ENCODE measurements at regions not wholly inside any gene's neighbourhood (a gene's known extent, or its start where the extent isn't known, plus 50 kb on each side); places are given as distances from the start of the nearest gene placed in this dataset.

- H3K27me3 ChIP-seq (ENCODE audit: control insufficient read depth, insufficient read depth, low read length): no peaks in the 10 kb centered on the region
- DNase-seq (ENCODE audit: low read depth in 4 of 6, low spot score in 6 of 6): no peak
- peaks cover 23% of the 10 kb centered on the region for H3K36me3 ChIP-seq (ENCODE audit: control insufficient read depth, insufficient read depth, low read length)
- H3K4me1 ChIP-seq (ENCODE audit: control insufficient read depth, insufficient read depth, low read length): peaks cover 39% of the 10 kb centered on the region
- H3K4me3 ChIP-seq (ENCODE audit: low read depth, low read length): no peak overlapping the region
- H3K9me3 ChIP-seq (ENCODE audit: control insufficient read depth, insufficient read depth, low read length): no peaks in the 10 kb centered on the region
- WGBS (ENCODE audit: insufficient coverage): 68% methylated on average over 4 of the region's 5 CpGs
- H3K27ac ChIP-seq (ENCODE audit: low read depth, low read length): peak overlapping the region; percentile 3
Measured at GRCh38 chr16:27703545-27703944, 153.6 kb downstream of the KATNIP start.

DNA sequence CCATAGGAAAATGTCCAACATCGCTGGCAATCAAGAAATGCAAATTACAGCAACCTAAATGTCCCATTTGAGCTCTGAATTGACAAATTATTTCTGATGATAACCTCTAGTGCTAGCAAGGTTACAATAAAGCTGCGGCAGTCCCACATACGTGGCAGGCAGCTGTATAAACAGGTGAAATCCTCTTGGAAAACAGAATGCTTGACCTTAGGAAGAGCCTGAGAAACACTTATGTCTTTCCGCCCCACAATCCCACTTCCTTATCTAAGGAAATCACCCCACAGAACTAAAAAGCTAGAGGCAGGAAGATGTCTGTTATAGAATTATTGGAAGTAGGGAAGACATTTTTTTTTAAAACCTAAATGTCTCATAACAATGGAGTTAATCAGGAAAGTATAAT lies 154.3 kb downstream of the KATNIP start:
- H3K4me1 ChIP-seq (ENCODE audit: control insufficient read depth, insufficient read depth, low read length): peaks cover 39% of the 10 kb centered on the region
- no peaks in the 10 kb centered on the region for H3K9me3 ChIP-seq (ENCODE audit: control insufficient read depth, insufficient read depth, low read length)
- WGBS (ENCODE audit: insufficient coverage): 61% methylated on average over 3 of the region's 4 CpGs
- no peaks in the 10 kb centered on the region for H3K27me3 ChIP-seq (ENCODE audit: control insufficient read depth, insufficient read depth, low read length)
- no peak overlapping the region for H3K4me3 ChIP-seq (ENCODE audit: low read depth, low read length)
- DNase-seq (ENCODE audit: low read depth in 4 of 6, low spot score in 6 of 6): peak in 1 of 6 donors; percentile 18
- H3K27ac ChIP-seq (ENCODE audit: low read depth, low read length): peak overlapping the region; percentile 3
- H3K36me3 ChIP-seq (ENCODE audit: control insufficient read depth, insufficient read depth, low read length): peaks cover 20% of the 10 kb centered on the region

DNA sequence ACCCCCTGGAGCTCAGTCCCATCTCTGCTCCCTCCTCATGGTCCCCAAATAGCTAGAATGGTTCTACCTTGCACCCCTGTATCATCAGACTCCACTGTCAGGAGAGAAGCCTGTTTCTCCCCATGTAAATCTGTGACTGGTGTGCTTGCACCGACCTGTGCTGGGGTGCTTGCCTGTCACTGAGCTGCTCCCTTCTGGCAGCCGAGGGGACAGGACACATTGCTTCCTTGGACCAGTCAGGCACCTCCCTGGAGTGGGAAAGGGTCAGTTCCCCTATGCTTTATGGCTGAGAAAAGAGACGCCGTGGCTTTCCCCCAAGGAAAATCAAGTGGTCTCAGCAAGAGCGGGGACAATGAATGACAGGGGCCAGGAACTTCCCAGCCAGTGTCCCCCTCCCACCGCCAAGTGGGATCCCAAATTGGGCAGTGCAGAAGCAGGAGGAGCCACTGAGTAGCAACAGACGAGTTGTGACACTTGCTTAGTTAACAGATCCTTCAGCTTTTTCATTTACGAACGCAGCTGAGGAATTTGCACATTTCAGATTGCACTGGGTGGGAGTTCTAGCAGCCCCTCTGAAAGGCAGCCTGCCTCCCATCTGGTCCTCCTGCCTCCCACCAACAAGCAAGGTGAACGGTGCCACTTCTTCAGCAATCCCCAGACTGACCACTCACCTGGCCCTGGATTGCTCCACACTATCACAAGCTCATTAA lies 156.4 kb downstream of the KATNIP start:
- 60% methylated on average over 9 of the region's 10 CpGs for WGBS (ENCODE audit: insufficient coverage)
- Histone ChIP-seq H3K4me3 (ENCODE audit: low read depth, low read length) (no peak overlapping the region), H3K27me3 (ENCODE audit: control insufficient read depth, insufficient read depth, low read length) (no peaks in the 10 kb centered on the region), H3K27ac (ENCODE audit: low read depth, low read length) (no peak overlapping the region), H3K36me3 (ENCODE audit: control insufficient read depth, insufficient read depth, low read length) (peaks cover 22% of the 10 kb centered on the region), H3K9me3 (ENCODE audit: control insufficient read depth, insufficient read depth, low read length) (no peaks in the 10 kb centered on the region), H3K4me1 (ENCODE audit: control insufficient read depth, insufficient read depth, low read length) (peaks cover 34% of the 10 kb centered on the region)
- peak in 2 of 6 donors; percentile 41 to 51 for DNase-seq (ENCODE audit: low read depth in 4 of 6, low spot score in 6 of 6)

- whole genome bisulfite sequencing (ENCODE audit: insufficient coverage): 52% methylated on average over 10 of the region's 16 CpGs
- H3K9me3 ChIP-seq (ENCODE audit: control insufficient read depth, insufficient read depth, low read length): no peaks in the 10 kb centered on the region
- DNase-seq (ENCODE audit: low read depth in 4 of 6, low spot score in 6 of 6): peak in 2 of 6 donors; percentile 48 to 91
- peaks cover 39% of the 10 kb centered on the region for H3K4me1 ChIP-seq (ENCODE audit: control insufficient read depth, insufficient read depth, low read length)
- H3K27ac ChIP-seq (ENCODE audit: low read depth, low read length): no peak overlapping the region
- no peak overlapping the region for H3K4me3 ChIP-seq (ENCODE audit: low read depth, low read length)
- H3K27me3 ChIP-seq (ENCODE audit: control insufficient read depth, insufficient read depth, low read length): no peaks in the 10 kb centered on the region
- peaks cover 20% of the 10 kb centered on the region for H3K36me3 ChIP-seq (ENCODE audit: control insufficient read depth, insufficient read depth, low read length)
Measured at GRCh38 chr16:27706866-27707685, 157.1 kb downstream of the KATNIP start.

DNA sequence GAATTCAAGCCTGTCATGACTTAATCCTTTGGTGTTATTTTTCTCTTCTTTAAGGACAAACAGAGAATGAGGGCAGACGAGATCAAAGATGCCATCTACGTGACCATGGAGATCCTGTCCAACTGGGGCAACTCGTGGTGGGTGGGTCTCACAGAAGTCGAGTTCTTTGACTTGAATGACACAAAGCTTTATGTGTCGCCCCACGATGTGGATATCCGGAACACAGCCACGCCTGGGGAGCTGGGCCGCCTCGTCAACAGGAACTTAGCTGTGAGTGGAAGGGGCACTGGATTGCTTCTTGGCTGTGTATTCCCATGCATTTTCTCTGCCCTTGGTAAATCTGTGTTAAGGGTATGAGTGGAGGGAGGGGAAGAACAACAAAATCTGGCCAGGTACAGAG lies 158.7 kb downstream of the KATNIP start:
- H3K4me1 ChIP-seq (ENCODE audit: control insufficient read depth, insufficient read depth, low read length): peaks cover 32% of the 10 kb centered on the region
- no peak overlapping the region for H3K4me3 ChIP-seq (ENCODE audit: low read depth, low read length)
- no peaks in the 10 kb centered on the region for H3K27me3 ChIP-seq (ENCODE audit: control insufficient read depth, insufficient read depth, low read length)
- WGBS (ENCODE audit: insufficient coverage): 63% methylated on average over 10 of the region's 10 CpGs
- no peak for DNase-seq (ENCODE audit: low read depth in 4 of 6, low spot score in 6 of 6)
- no peaks in the 10 kb centered on the region for H3K9me3 ChIP-seq (ENCODE audit: control insufficient read depth, insufficient read depth, low read length)
- H3K27ac ChIP-seq (ENCODE audit: low read depth, low read length): no peak overlapping the region
- peaks cover 22% of the 10 kb centered on the region for H3K36me3 ChIP-seq (ENCODE audit: control insufficient read depth, insufficient read depth, low read length)

- H3K27ac ChIP-seq (ENCODE audit: low read depth, low read length): peak overlapping the region; percentile 19
- peak in 1 of 6 donors; percentile 56 for DNase-seq (ENCODE audit: low read depth in 4 of 6, low spot score in 6 of 6)
- WGBS (ENCODE audit: insufficient coverage): 55% methylated on average over 6 of the region's 10 CpGs
- peaks cover 18% of the 10 kb centered on the region for H3K36me3 ChIP-seq (ENCODE audit: control insufficient read depth, insufficient read depth, low read length)
- no peaks in the 10 kb centered on the region for H3K27me3 ChIP-seq (ENCODE audit: control insufficient read depth, insufficient read depth, low read length)
- no peak overlapping the region for H3K4me3 ChIP-seq (ENCODE audit: low read depth, low read length)
- H3K4me1 ChIP-seq (ENCODE audit: control insufficient read depth, insufficient read depth, low read length): peaks cover 15% of the 10 kb centered on the region
- no peaks in the 10 kb centered on the region for H3K9me3 ChIP-seq (ENCODE audit: control insufficient read depth, insufficient read depth, low read length)
Measured at GRCh38 chr16:27712251-27712711, 162.3 kb downstream of the KATNIP start.

- H3K4me3 ChIP-seq (ENCODE audit: low read depth, low read length): no peak overlapping the region
- H3K9me3 ChIP-seq (ENCODE audit: control insufficient read depth, insufficient read depth, low read length): no peaks in the 10 kb centered on the region
- WGBS (ENCODE audit: insufficient coverage): 20% methylated on average over 1 of the region's 2 CpGs
- H3K4me1 ChIP-seq (ENCODE audit: control insufficient read depth, insufficient read depth, low read length): peaks cover 52% of the 10 kb centered on the region
- peaks cover under 1% of the 10 kb centered on the region for H3K36me3 ChIP-seq (ENCODE audit: control insufficient read depth, insufficient read depth, low read length)
- DNase-seq (ENCODE audit: low read depth in 4 of 6, low spot score in 6 of 6): no peak
- H3K27ac ChIP-seq (ENCODE audit: low read depth, low read length): peak overlapping the region; percentile 78
- no peaks in the 10 kb centered on the region for H3K27me3 ChIP-seq (ENCODE audit: control insufficient read depth, insufficient read depth, low read length)
Measured at GRCh38 chr16:27717726-27718125, 167.8 kb downstream of the KATNIP start.

- peak in 3 of 6 donors; percentile 63 to 88 (median 84) for DNase-seq (ENCODE audit: low read depth in 4 of 6, low spot score in 6 of 6)
- no peaks in the 10 kb centered on the region for H3K27me3 ChIP-seq (ENCODE audit: control insufficient read depth, insufficient read depth, low read length)
- H3K9me3 ChIP-seq (ENCODE audit: control insufficient read depth, insufficient read depth, low read length): no peaks in the 10 kb centered on the region
- peak overlapping the region; percentile 78 for H3K27ac ChIP-seq (ENCODE audit: low read depth, low read length)
- H3K4me3 ChIP-seq (ENCODE audit: low read depth, low read length): no peak overlapping the region
- WGBS (ENCODE audit: insufficient coverage): 22% methylated on average over 11 of the region's 15 CpGs
- peaks cover 6% of the 10 kb centered on the region for H3K36me3 ChIP-seq (ENCODE audit: control insufficient read depth, insufficient read depth, low read length)
- peaks cover 58% of the 10 kb centered on the region for H3K4me1 ChIP-seq (ENCODE audit: control insufficient read depth, insufficient read depth, low read length)
Measured at GRCh38 chr16:27718201-27719105, 168.5 kb downstream of the KATNIP start.

DNA sequence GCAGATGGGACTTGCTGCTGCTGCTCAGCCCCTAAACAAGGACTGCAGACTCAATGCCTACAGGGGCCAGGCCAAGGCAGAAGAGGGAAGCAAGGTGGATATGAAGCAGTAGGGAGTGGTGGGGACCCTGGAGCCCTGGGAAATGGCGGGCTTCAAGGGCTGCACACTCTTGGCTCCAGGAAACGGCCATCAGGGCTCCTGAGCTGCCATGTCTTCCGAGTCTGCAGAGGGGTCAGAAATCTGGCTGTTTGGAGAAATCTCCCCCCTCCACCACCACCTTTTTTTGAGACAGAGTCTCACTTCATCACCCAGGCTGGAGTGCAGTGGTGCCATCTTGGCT lies 169.1 kb downstream of the KATNIP start:
- WGBS (ENCODE audit: insufficient coverage): 61% methylated on average over 3 of the region's 3 CpGs
- H3K27ac ChIP-seq (ENCODE audit: low read depth, low read length): peak overlapping the region; percentile 78
- peaks cover 64% of the 10 kb centered on the region for H3K4me1 ChIP-seq (ENCODE audit: control insufficient read depth, insufficient read depth, low read length)

More for the DNA sequence above, 169.1 kb downstream of the KATNIP start:
- H3K4me3 ChIP-seq (ENCODE audit: low read depth, low read length): no peak overlapping the region
- DNase-seq (ENCODE audit: low read depth in 4 of 6, low spot score in 6 of 6): no peak
- peaks cover 12% of the 10 kb centered on the region for H3K36me3 ChIP-seq (ENCODE audit: control insufficient read depth, insufficient read depth, low read length)
- no peaks in the 10 kb centered on the region for H3K9me3 ChIP-seq (ENCODE audit: control insufficient read depth, insufficient read depth, low read length)
- H3K27me3 ChIP-seq (ENCODE audit: control insufficient read depth, insufficient read depth, low read length): no peaks in the 10 kb centered on the region
